ENCODE measurements at regions not wholly inside any gene's neighbourhood (a gene's known extent, or its start where the extent isn't known, plus 50 kb on each side); places are given as distances from the start of the nearest gene placed in this dataset.

- Histone ChIP-seq H3K27ac (ENCODE audit: low read length) (no peak overlapping the region), H3K9me3 (ENCODE audit: control insufficient read depth, insufficient read depth, low read length) (no peaks in the 10 kb centered on the region), H3K4me1 (ENCODE audit: control insufficient read depth, insufficient read depth, low read length) (peaks cover 77% of the 10 kb centered on the region), H3K27me3 (ENCODE audit: control insufficient read depth, insufficient read depth, low read length) (no peaks in the 10 kb centered on the region), H3K36me3 (ENCODE audit: control insufficient read depth, insufficient read depth, low read length) (no peaks in the 10 kb centered on the region), H3K4me3 (ENCODE audit: low read length) (no peak overlapping the region)
- no peak for TF ChIP-seq CTCF (IDR thresholded peaks at IDR 0.05)
- 67% methylated on average over 2 of the region's 2 CpGs for WGBS (ENCODE audit: insufficient coverage)
- peak in 2 of 3 donors; percentile 58 to 61 for ATAC-seq
- peak in 1 of 2 donors; percentile 51 for DNase-seq
- Mint-ChIP-seq H3K4me3 (peak overlapping the region; percentile 17), H3K4me1 (peaks cover 68 to 73% of the 10 kb centered on the region in 2 donors), H3K9me3 (no peaks in the 10 kb centered on the region), H3K27me3 (ENCODE audit: low read depth in 2 of 2) (no peaks in the 10 kb centered on the region), H3K36me3 (no peaks in the 10 kb centered on the region), H3K27ac (peak overlapping the region; percentile 35 to 67)
- intact Hi-C loops (cut with micrococcal nuclease) = no loop called here
Measured at GRCh38 chr12:123063535-123063934, 83.1 kb downstream of the ARL6IP4 start.

DNA sequence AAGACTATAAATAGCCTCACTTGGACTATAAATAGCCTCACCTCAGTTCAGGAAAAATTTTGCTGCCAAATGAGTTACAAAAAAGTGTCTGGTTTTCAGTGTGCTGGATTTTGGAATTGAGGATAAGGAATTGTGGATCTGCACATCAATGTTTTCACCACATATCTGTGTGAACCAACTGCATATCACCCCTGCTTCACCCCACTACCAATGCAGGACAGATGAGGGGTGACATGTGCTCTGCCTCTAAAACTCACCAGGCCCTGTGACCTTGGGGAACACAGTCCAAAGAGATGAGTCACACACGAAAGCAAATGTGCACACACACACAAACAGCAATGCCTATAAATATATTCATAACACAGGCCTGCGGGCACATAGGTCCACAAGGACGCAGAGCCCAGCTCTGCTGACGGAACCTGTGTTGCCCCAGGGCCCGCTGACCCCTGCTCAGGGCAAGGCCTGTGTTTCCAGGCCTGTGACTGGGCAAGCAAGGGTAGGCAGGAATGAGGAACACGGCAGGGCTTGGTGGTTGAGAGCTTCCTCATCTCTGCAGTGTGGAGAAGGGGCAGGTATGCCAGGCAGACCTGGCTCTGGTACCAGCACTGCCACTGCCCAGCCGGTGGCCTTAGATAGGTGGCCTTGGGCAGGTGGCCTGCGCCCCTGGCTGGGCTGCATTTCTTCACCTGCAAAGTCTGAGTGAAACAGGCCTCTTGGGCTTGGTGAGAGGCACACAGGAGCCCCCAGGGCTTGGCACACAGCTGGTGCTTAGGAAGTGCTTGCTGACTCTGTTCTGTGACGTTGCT lies 82.4 kb downstream of the ARL6IP4 start:
- H3K36me3 ChIP-seq (ENCODE audit: control insufficient read depth, insufficient read depth, low read length) = peaks cover 2% of the 10 kb centered on the region
- H3K4me1 ChIP-seq (ENCODE audit: control insufficient read depth, insufficient read depth, low read length) = peaks cover 71% of the 10 kb centered on the region
- H3K4me3 ChIP-seq (ENCODE audit: low read length) = no peak overlapping the region
- DNase-seq = no peak
- no peak overlapping the region for H3K4me3 Mint-ChIP-seq
- H3K4me1 Mint-ChIP-seq = peaks cover 74 to 79% of the 10 kb centered on the region in 2 donors
- no peaks in the 10 kb centered on the region for H3K9me3 ChIP-seq (ENCODE audit: control insufficient read depth, insufficient read depth, low read length)
- intact Hi-C loops (cut with micrococcal nuclease) = no loop called here
- no peak for TF ChIP-seq CTCF (IDR thresholded peaks at IDR 0.05)
- no peaks in the 10 kb centered on the region for H3K27me3 Mint-ChIP-seq (ENCODE audit: low read depth in 2 of 2)
- H3K27ac Mint-ChIP-seq = peak overlapping the region; percentile 35 to 67
- no peaks in the 10 kb centered on the region for H3K27me3 ChIP-seq (ENCODE audit: control insufficient read depth, insufficient read depth, low read length)
- WGBS (ENCODE audit: insufficient coverage) = 64% methylated on average over 9 of the region's 9 CpGs
- no peaks in the 10 kb centered on the region for H3K9me3 Mint-ChIP-seq
- ATAC-seq = no peak
- H3K27ac ChIP-seq (ENCODE audit: low read length) = no peak overlapping the region
- H3K36me3 Mint-ChIP-seq = no peaks in the 10 kb centered on the region

- no peaks in the 10 kb centered on the region for H3K36me3 Mint-ChIP-seq
- H3K9me3 ChIP-seq (ENCODE audit: control insufficient read depth, insufficient read depth, low read length) = no peaks in the 10 kb centered on the region
- peaks cover 58% of the 10 kb centered on the region for H3K4me1 ChIP-seq (ENCODE audit: control insufficient read depth, insufficient read depth, low read length)
- no peak overlapping the region for H3K4me3 ChIP-seq (ENCODE audit: low read length)
- H3K9me3 Mint-ChIP-seq = no peaks in the 10 kb centered on the region
- ATAC-seq (no peak), DNase-seq (no peak)
- intact Hi-C loops (cut with micrococcal nuclease) = no loop called here
- 87% methylated on average over 9 of the region's 9 CpGs for WGBS (ENCODE audit: insufficient coverage)
- no peaks in the 10 kb centered on the region for H3K27me3 Mint-ChIP-seq (ENCODE audit: low read depth in 2 of 2)
- H3K27ac ChIP-seq (ENCODE audit: low read length) = no peak overlapping the region
- peaks cover 2% of the 10 kb centered on the region for H3K36me3 ChIP-seq (ENCODE audit: control insufficient read depth, insufficient read depth, low read length)
- peak overlapping the region in 1 of 2 donors; percentile 38 for H3K27ac Mint-ChIP-seq
- peaks cover 64 to 72% of the 10 kb centered on the region in 2 donors for H3K4me1 Mint-ChIP-seq
- H3K4me3 Mint-ChIP-seq = no peak overlapping the region
- no peaks in the 10 kb centered on the region for H3K27me3 ChIP-seq (ENCODE audit: control insufficient read depth, insufficient read depth, low read length)
- no peak for TF ChIP-seq CTCF (IDR thresholded peaks at IDR 0.05)
Measured at GRCh38 chr12:123061441-123062205, 81.1 kb downstream of the ARL6IP4 start.

All from natural killer cell (primary cell).